ENCODE measurements at regions not wholly inside any gene's neighbourhood (a gene's known extent, or its start where the extent isn't known, plus 50 kb on each side); places are given as distances from the start of the nearest gene placed in this dataset.
"Not testable (repeated sequence)": the region's sequence is repeated elsewhere in the genome, so short reads cannot be mapped to it uniquely, and the experiment has no call there.

DNA sequence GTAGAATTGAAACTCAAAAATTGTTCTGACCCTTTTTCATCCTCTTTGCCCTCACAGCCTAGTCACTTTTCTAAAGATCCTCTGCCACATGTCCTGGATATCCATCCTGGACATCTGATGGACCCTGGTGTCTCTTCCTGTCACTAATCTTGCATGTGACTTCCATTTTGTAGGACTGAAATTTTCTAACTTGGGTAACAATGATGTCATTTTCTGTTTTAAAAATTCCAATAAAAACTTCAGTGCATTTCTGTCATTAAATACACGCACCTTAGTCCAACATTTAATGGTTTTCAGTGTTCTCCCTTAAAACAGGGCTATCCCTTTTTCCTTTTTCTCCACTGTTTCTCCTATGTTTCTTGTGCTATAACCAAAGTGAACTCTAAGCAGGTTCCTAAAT is 684.9 kb upstream of the ANKRD30A start:
- DNase-seq, result no peak

DNA sequence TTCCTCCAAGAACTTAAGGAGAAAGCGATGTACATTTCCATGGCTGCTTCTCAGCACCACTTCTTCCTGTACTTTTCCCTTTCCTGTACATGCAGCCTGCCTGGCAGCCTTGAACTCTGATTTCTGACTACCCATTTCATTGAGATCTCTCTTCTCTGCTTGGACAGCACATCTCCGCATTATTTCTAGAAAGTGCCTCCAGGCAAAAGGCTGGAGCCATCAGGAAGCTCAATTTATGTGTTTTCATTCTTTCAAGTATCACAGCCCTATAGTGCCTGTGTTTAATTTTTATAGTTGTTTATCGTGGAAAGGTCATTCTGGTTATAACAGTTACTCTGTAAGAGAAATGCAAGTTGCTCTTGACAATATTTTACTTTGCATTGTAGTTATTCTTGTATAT is 688.0 kb upstream of the ANKRD30A start:
- no peak for DNase-seq

DNA sequence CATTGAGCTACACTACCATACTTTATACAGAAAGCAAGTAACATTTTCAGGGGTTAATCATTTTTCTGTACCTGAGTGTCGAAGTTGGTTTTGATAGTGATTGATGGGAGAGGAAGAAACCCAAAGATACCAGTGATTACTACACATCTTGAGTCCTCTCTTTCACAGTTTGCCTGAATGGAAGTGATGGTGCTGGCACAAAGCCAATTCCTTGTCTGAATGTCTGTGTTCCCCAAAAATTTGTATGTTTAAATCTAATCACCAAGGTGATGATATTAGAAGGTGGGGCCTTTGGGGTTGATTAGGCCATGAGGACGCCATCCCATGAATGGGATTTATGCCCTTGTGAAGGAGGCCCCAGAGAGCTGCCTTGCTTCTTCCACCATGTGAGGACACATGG is 696.9 kb upstream of the ANKRD30A start:
- no peak for DNase-seq

DNA sequence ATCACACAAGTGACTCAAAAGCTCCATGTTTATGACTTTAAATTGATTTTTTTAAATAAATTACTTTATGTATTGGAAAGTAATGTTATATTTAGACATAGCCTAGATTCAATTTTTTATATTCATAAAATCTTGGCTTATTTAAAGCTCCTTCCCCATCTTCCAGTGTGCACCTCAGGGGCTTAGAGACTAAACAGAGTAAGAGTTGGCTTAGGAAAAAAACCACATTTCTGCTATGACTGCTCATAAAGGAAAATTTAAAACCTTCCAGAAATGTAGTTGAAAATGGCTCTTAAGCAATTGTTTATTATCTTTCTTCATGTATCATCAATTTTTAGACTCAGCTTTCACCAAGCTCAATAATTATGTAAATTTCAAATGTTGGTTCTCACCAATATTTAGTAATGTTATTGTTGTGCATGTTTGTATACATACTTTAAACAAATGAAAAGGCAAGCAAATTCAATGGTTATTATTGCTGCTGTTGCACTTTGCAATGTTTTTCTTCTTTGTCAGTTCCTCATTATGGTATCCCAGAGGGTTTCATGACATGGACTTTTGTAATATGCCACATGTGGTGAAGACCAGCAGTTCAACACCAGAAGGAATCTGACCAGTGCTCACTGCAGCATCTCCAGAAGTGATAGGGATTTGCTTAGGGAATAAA is 700.1 kb upstream of the ANKRD30A start:
- DNase-seq, result no peak

DNA sequence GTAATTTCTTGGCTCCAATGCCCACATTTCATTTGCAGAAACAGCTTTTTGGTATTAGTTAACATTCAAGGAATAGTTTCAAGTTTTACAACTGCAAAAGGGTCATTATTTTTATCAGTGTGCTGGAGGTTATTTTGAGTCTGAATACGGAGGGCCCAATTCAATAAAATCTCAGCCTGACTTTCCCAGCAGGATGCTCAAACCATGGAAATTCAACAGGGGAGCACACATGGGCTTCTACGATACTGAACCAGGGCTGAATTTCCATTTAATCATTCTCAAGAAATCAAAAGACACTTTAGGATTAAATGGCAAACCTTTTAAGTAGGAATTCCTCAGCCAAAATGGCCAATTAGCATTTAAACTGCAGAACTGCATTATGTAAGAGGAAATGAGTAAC is 700.9 kb upstream of the ANKRD30A start:
- DNase-seq, result no peak

DNA sequence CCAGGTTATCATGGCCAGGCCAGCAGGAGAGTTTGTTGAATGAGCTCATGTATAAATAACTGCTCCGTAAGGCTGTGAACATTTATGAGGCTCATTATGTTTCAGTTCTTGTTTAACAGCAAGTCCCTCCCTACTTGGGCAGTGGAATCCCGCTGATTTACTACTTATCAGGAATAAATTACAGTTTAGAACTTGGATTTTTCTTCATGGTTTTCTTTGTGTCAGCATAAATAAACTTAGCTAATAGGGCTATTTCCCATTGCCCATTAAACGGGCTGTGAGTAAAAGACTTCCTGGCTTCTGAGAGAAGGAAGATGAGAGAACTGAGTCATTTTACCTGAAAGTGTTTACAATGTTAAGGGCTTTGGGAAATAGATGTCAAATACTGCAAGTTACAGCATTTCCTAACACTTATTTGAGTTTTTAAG is 701.6 kb upstream of the ANKRD30A start:
- no peak for DNase-seq

DNA sequence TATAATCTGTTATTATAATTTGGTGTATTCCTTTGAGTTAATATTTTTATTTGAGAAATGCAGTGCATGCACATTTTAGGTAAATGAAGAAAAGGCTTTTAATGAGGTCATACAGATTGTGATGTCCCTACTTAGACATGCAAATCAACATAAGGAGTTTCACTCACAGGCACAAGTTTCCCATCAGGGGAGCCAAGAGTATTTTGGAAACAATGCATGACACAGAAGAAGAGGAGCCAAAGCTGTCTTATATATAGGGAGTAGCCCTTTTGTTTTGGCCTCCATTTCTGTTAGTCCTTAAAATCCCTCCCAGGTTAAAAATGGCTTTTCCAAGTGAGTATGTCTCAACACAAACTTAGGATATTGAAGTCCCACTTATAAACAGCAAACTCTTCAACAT is 703.4 kb upstream of the ANKRD30A start:
- DNase-seq, result no peak

DNA sequence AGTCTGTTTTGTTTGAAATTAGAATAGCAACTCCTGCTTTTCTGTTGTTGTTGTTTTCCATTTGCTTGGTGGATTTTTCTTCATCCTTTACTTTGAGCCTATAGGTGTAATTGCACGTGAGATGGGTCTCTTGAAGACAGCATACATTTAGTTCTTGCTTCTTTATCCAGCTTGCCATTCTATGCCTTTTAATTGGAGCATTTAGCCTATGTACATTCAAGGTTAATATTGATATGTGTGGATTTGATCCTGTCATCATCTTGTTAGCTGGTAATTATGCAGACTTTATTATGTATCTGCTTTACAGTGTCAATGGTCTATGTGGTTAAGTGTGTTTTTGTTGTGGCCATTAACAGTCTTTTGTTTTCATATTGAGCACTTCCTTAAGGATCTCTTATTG is 708.9 kb upstream of the ANKRD30A start:
- DNase-seq, result no peak

DNA sequence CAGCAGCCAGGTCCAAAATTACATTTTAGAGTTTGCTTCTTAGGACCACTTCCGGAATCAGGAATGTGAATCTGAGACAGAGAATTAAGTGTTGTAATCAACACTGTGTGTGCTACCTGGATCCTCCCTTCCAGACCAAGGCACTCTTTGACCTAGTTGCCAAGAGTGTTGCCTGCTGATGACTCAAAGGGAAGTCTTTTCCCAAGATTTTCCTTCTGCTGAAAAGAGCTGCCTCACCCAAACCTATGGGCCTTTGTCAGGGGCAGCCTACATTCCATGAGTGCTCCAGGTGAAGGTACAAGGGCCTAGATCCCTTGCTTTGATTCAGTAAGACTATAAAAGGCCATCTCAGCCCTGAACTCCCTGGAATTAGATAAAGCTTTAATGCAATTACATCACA is 712.5 kb upstream of the ANKRD30A start:
- DNase-seq, result no peak

DNA sequence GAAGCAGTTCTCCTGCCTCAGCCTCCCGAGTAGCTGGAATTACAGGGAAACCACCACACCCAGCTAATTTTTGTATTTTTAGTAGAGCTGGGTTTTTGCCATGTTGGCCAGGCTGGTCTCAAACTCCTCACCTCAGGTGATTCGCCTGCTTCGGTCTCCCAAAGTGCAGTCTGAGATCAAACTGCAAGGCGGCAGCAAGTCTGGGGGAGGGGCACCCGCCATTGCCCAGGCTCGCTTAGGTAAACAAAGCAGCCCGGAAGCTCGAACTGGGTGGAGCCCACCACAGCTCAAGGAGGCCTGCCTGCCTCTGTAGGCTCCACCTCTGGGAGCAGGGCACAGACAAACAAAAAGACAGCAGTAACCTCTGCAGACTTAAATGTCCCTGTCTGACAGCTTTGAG is 725.2 kb upstream of the ANKRD30A start:
- not testable (repeated sequence) for DNase-seq

DNA sequence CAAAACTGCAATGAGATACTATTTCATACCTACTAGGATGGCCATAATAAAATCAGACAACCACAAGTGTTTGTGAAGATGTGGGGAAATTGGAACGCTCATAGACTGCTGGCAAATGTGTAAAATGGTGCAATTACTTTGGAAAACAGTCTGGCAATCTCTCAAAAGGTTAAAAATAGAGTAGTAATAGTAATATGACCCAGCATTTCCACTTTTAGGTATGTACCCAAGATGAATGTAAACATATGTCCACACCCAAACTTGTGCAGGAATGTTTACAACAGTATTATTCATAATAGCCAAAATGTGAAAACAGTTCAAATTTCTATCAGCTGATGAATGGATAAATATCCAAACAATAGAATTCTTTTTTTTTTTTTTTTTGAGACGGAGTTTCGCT is 731.6 kb upstream of the ANKRD30A start:
- DNase-seq, result no peak

DNA sequence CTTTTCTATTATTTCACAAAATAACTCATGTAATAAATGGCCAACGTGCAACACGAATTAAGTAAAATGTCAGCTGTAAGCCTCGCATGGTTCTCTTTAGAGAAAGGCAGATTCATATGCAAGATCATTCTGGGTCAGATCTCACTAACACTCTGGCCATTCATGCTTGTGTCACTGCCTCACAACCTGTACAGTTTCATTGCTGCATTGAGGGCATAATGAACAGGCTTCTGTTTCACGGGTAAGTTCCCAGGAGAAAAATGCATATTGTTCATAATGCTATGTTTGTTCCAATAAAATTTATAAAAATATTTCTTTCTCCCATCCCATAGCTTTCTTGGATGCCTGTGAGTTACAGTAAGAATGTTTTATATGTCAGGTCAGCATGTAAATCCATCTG is 734.0 kb upstream of the ANKRD30A start:
- no peak for DNase-seq

DNA sequence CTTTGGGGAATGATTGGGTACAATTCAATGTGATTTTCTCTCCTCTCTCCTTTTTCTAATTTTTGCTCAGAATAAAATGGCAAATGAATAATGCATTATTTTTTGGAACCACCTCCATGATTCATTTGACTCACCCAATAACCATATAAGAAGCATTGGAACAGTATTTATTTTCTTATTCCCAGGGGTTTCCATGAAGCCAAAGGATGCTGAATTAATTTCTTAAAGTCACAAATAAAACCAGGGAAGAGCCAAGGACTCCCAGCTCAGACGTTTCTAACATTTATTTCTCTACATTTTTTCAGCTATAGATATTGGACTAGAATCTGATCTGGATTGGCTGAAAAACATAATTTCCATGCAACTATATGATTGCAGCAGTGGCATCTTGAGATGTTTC is 735.2 kb upstream of the ANKRD30A start:
- no peak for DNase-seq

DNA sequence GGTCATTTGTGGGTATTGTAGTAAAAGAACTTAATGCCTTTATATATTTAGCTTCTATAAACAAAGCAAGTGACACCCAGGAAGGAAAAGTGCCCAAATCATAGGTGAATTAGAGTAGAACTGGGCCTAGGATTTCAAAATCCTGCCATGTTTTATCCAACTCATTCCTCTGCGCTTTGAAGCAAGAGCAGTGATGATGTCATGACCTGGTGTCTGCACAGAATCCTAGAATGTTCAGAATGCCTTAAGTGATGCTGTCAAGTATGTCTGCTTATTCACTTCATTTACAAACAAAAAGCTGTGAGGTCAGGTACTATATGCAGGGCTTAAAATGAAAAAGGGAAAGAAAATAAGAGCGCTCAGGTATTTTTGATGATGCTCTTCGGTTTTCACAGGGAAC is 737.2 kb upstream of the ANKRD30A start:
- no peak for DNase-seq

DNA sequence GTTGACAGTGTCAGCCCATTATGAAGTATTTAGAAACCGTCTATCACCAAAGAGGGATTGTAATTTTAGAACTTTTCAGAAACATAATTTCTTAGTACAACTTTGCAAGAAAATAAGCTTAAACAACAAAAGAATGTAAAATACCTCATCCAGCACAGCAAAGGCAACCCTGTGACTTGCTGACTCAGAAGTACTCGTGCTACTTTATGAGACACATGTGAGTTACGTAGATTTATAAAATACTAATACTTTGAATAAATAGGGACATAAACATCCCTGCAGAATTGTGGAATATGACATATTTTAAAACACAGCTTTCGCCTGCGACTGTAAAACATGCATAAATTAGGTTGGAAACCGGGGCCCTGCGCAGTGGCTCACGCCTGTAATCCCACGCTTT is 739.7 kb upstream of the ANKRD30A start:
- DNase-seq, result no peak

DNA sequence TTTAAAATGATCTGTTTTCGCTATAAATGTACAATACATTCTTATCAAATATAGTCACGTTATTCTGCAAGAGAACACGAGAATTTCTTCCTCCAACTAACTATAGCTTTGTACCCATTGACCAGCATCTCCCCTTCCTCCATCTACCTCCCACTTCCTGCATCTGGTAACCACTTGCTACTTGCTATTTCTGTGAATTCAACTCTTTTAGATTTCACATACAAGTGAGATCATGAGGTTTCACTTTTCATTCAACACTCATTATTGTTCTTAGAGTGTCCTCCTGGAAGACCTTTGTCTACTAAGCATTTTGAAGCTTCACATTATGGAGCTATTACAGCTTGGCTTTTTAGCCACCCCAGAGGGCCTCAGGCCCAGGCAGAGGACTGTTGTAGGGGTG is 741.3 kb upstream of the FZD8 start:
- no peak for DNase-seq

DNA sequence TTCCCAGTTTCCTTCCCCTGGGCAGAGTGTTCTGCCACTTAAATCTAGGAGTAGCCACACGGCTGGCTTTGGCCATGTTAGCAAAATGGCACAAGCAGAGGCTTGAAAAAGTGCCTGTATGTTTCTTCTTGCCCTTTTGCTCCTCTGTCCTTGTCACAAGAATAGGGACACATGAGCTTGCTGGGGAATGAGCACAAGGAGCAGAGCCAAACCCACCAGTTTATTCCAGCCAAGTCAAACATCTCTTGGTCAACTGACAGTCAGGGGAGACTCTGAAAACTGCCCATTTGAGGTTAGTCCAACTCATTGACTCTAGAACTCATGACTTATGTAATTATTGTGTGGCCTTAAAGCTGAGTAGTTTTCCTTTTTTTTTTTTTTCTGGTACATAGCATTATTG is 739.7 kb upstream of the FZD8 start:
- no peak for DNase-seq

DNA sequence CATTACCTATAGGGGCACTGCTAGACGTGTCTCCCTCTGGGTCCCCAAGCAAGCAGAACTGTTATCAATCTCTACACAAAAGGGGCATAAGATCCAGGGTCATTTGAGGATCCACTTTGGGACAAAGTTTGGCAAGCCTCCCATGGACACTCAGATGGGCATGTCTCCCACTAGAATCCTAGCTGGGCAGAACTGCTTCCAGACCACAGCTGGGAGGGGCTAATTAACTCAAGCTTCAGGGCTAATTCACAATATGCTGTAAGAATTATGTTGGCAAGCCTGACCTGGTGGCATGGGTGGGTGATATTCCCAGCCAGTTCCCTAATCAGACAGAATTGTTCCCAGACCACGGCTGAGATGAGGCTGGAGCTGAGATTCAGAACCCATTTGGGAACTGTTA is 738.4 kb upstream of the FZD8 start:
- no peak for DNase-seq

DNA sequence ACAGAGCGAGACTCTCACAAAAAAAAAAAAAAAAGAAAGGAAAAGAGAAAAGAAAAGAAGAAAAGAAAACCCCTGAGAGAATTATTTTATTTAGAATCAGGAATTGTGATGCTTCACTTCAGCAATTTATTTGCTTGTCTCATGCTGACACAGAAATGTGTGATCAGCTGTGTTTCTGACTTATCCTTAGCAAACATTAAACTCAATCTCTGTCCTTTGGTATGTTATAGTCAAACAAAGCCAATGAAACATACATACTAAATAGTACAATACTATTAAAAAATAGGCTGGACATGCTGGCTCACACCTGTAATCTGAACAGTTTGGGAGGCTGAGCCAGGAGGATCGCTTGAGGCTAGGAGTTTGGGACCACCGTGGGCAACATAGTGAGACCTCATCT is 733.0 kb upstream of the FZD8 start:
- DNase-seq, result no peak

DNA sequence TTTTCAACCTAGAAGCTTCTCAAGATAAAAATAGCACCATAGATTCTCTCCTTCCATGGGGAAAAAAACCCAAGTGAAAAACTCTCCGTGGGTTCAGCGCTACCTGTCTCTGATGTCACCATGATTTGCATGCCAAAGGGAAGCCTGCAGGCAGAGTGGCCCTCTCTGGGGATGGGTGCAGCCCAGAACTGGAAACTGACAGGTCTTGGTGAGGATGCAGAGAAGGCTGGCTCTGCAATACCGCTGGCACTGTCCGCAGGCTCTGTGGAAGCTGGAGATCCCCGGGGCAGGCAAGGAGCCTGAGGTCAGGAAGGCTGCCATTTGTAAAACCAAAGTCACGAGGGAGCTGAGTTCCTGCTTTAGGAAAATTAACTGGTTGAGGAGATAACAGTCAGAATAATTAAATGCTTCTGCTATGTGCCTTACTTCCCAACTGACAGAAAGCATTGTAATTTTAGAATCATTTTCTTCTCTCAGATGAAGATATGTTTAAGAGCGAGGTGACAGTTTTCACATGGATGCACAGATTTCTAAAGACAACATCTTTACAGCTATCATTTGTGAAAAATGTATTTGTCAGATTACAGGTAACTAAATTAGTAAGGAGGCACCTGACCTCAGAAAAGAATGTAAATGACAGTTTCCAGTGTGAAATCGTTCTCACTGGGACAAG is 731.5 kb upstream of the FZD8 start:
- DNase-seq, result no peak

DNA sequence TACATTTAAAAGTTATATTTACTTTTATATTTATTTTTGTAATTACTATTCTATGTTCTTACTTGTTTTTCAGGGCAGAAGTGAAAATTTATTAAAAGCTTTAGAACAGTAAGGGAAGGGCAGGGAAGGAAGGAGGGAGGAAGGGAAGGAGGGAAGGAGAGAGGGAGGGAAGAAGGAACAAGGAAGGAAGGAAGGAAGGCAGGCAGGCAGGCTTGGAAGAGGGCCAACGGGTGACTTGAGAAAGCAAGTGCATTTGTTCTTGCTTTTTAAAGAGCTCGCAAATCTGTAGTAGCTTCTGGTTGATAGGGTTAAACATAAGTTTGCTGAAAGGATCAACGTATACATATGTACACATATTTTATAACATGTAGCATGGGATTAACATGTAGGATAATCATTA is 725.3 kb upstream of the FZD8 start:
- DNase-seq, result no peak

DNA sequence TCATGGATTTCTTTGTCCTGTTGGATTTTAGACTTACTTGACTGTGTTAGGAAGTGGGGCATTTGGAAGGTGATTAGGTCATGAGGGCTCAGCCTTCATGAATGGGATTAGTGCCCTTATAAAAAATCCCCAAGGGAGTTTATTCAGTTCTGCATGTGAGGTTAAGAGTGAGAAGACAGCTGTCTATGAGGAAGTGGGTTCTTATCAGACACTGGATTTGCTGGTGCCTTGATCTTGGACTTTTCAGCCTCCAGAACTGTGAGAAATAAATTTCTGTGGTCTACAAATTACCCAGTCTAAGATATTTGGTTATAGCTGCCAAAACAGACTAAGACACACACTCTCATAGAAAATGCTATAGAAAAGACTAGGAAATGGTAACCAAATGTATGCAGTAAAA is 724.7 kb upstream of the FZD8 start:
- DNase-seq, result no peak

DNA sequence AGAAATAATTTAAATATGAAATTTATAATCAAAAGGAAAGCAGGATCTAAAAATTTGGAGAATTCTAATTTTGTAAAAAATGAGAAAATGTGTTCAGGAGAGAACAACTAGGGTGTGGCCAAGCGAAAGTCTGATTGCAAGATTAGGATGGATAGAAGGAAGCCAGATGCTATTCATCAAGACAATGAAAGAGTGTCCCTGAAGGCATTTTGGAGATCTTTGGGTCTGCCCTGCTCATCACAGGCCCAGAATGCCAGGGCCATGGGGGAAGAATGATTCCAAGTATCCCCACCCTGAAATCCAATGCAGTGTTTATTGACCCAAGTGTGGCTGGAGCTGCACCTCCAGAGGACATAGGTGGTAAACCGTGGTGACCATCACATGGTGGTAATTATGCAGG is 724.0 kb upstream of the FZD8 start:
- no peak for DNase-seq

DNA sequence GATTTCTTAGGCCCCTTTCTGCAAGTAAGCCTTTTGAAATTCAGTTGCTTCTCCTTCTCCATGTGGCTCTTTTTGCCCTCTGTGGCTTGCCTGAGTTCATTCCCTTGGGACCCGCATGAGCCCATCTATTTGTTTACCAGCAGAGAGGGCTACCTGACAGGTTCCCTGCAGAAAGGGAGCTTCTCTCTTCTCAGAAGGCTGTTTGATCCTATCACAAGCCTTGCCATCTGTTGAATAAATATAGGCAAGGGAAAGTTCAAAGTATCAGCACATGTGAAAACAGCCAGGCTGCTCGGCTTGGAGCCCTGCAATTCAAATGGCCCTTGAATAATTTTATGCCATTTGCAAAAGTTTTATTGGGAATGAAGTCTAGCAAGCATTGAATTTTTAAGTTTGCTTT is 720.2 kb upstream of the FZD8 start:
- DNase-seq, result no peak

DNA sequence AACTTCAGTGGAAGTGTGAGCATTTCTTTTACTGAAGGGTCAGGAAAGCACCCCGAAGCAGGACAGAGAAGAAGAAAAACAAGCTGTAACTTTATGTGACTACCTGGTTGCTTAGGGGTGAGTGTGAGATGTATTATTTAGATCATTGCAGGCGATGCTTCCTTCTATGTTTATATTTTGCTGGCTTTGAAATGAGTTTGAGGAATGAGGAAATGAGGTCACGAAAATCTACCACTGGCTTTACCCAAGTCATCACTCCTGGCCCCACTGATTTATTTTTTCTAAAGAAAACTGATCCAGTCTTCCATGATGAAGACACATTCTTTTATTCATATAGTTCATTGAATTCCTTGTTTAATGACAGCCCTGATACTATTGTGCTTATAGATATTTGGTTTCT is 716.6 kb upstream of the FZD8 start:
- DNase-seq, result no peak

Measured in T-helper 2 cell (primary cell).